DOHH2 (cell line): ENCODE measurements at regions not wholly inside any gene's neighbourhood (a gene's known extent, or its start where the extent isn't known, plus 50 kb on each side); places are given as distances from the start of the nearest gene placed in this dataset.

Experiments
- H3F3A ChIP-seq: fragments of 200-600 bp; sonication (generic), shearing (Covaris generic); 2 replicates; pipeline ENCODE4 v1.6.0; 2016; ENCODE audit warnings: antibody characterized with exemption, mild to moderate bottlenecking; ENCODE audit not compliant: control insufficient read depth, insufficient read depth
- H3K27ac ChIP-seq: fragments of 200-600 bp; sonication (generic); 2 replicates; pipeline ENCODE4 v1.5.1; 2014; ENCODE audit warnings: low read depth, mild to moderate bottlenecking, low read length, moderate library complexity
- H3K27me3 ChIP-seq: fragments of 200-600 bp; sonication (generic); 2 replicates; pipeline ENCODE4 v1.6.1; 2014; ENCODE audit warnings: mild to moderate bottlenecking, low read length, mixed read lengths; ENCODE audit not compliant: control insufficient read depth
- H3K36me3 ChIP-seq: fragments of 200-600 bp; sonication (generic); 2 replicates; pipeline ENCODE4 v1.6.1; 2014; ENCODE audit warnings: mild to moderate bottlenecking, low read length, moderate library complexity, mixed read lengths; ENCODE audit not compliant: control insufficient read depth
- H3K4me1 ChIP-seq: fragments of 200-600 bp; sonication (generic); 2 replicates; pipeline ENCODE4 v1.6.1; 2014; ENCODE audit warnings: mild to moderate bottlenecking, low read length, mixed read lengths; ENCODE audit not compliant: control insufficient read depth
- H3K4me2 ChIP-seq: fragments of 200-600 bp; sonication (generic); 2 replicates; pipeline ENCODE4 v1.6.0; 2014; ENCODE audit warnings: mild to moderate bottlenecking, low read length, moderate library complexity
- H3K4me3 ChIP-seq: fragments of 200-600 bp; sonication (generic); 2 replicates; pipeline ENCODE4 v1.5.1; 2014; ENCODE audit warnings: mild to moderate bottlenecking, low read length, mixed read lengths
- H3K79me2 ChIP-seq: fragments of 200-600 bp; sonication (generic); 2 replicates; pipeline ENCODE4 v1.6.1; 2014; ENCODE audit warnings: mild to moderate bottlenecking, low read length, mixed read lengths; ENCODE audit not compliant: control insufficient read depth
- H3K9me2 ChIP-seq: fragments of 200-600 bp; sonication (generic); replicated peaks from 2 replicates; pipeline ENCODE4 v1.6.1; 2014; ENCODE audit warnings: mild to moderate bottlenecking, low read length, mixed read lengths; ENCODE audit not compliant: control insufficient read depth
- H3K9me3 ChIP-seq: fragments of 200-600 bp; sonication (generic); 2 replicates; pipeline ENCODE4 v1.6.1; 2014; ENCODE audit warnings: antibody characterized with exemption, low read length, mixed read lengths; ENCODE audit not compliant: control insufficient read depth, insufficient read depth
- H4K20me1 ChIP-seq: fragments of 200-600 bp; sonication (generic); 2 replicates; pipeline ENCODE4 v1.6.0; 2014; ENCODE audit warnings: low read depth, mild to moderate bottlenecking, antibody characterized with exemption, low read length, moderate library complexity; ENCODE audit not compliant: control insufficient read depth, insufficient read depth
- CTCF ChIP-seq: fragments of 200-600 bp; sonication (generic); IDR thresholded peaks from one replicate; pipeline ENCODE4 v1.5.1; 2014; ENCODE audit warnings: antibody characterized with exemption, mild to moderate bottlenecking, low read depth, low read length; ENCODE audit not compliant: poor library complexity, severe bottlenecking
- EZH2phosphoT487 ChIP-seq: fragments of 200-600 bp; sonication (generic); IDR thresholded peaks from 2 replicates; pipeline ENCODE4 v1.6.1; 2017; ENCODE audit warnings: borderline replicate concordance, mild to moderate bottlenecking, antibody characterized with exemption, low read length, moderate library complexity, mixed read lengths

DNA sequence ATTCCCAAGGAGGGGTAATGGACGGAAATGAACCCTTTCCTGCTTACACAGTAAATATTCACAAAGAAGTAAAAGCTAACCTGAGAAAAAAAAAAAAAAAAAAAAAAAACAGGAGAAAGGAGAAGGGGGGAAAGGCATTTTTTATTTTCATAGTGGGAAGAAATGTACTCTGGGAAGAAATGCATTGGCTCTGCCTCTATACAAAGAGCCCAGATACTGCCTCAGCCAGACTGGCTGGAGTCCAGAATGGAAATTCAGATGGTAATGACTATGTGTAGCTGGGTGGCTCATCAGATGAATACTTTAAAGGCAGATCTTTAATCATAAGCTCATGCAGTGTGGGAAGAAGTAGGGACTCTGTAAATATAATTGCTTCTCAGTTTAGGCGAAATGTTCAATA lies 124.9 kb upstream of the ZNF608 start:
- H4K20me1 ChIP-seq, result no peaks in the 10 kb centered on the region
- no peak overlapping the region for H3K4me2 ChIP-seq
- no peaks in the 10 kb centered on the region for H3K4me1 ChIP-seq
- H3K36me3 ChIP-seq, result no peaks in the 10 kb centered on the region
- H3K27ac ChIP-seq, result no peak overlapping the region
- H3F3A ChIP-seq, result no peaks in the 10 kb centered on the region
- H3K4me3 ChIP-seq, result no peak overlapping the region
- no peaks in the 10 kb centered on the region for H3K79me2 ChIP-seq
- TF ChIP-seq EZH2phosphoT487 (no peak), CTCF (no peak)
- no peaks in the 10 kb centered on the region for H3K9me3 ChIP-seq
- no peaks in the 10 kb centered on the region for H3K27me3 ChIP-seq
- H3K9me2 ChIP-seq, result no peaks in the 10 kb centered on the region

- H3K36me3 ChIP-seq, result no peaks in the 10 kb centered on the region
- TF ChIP-seq EZH2phosphoT487 (no peak), CTCF (no peak)
- H3K4me2 ChIP-seq, result no peak overlapping the region
- H3F3A ChIP-seq, result no peaks in the 10 kb centered on the region
- no peak overlapping the region for H3K27ac ChIP-seq
- no peaks in the 10 kb centered on the region for H3K27me3 ChIP-seq
- no peaks in the 10 kb centered on the region for H3K4me1 ChIP-seq
- no peaks in the 10 kb centered on the region for H4K20me1 ChIP-seq
- H3K9me2 ChIP-seq, result no peaks in the 10 kb centered on the region
- no peak overlapping the region for H3K4me3 ChIP-seq
- H3K79me2 ChIP-seq, result no peaks in the 10 kb centered on the region
- H3K9me3 ChIP-seq, result no peaks in the 10 kb centered on the region
Observed at GRCh38 chr5:124872086-124872485, 125.6 kb upstream of the ZNF608 start.

DNA sequence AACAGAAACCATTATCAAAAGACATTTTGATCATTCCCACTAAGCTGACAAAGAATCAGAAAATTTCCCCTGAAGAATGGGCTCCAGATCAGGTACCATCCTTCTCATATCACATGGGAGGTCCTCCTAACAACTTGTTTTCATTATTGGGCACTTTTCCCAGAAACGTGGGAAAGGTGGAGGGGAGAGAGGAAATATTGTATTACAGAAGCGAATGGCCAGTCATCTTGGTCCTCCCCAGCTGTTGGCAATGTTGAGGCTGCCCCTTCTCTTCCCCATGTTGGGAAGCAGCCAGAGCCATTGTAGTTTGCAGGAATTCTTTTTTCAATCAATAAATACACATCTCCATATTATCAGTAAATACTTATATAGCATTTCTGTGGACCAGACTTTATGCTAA lies 126.2 kb upstream of the ZNF608 start:
- Histone ChIP-seq H3K27me3 (no peaks in the 10 kb centered on the region), H3K9me2 (no peaks in the 10 kb centered on the region), H3K4me2 (no peak overlapping the region), H3K79me2 (no peaks in the 10 kb centered on the region), H3K4me1 (no peaks in the 10 kb centered on the region), H3F3A (no peaks in the 10 kb centered on the region), H4K20me1 (no peaks in the 10 kb centered on the region), H3K36me3 (no peaks in the 10 kb centered on the region), H3K4me3 (no peak overlapping the region), H3K9me3 (no peaks in the 10 kb centered on the region), H3K27ac (no peak overlapping the region)
- TF ChIP-seq EZH2phosphoT487 (no peak), CTCF (no peak)

- no peaks in the 10 kb centered on the region for H3K9me3 ChIP-seq
- H3K79me2 ChIP-seq, result no peaks in the 10 kb centered on the region
- no peaks in the 10 kb centered on the region for H4K20me1 ChIP-seq
- no peak overlapping the region for H3K4me3 ChIP-seq
- H3K4me1 ChIP-seq, result no peaks in the 10 kb centered on the region
- H3K9me2 ChIP-seq, result no peaks in the 10 kb centered on the region
- no peaks in the 10 kb centered on the region for H3K36me3 ChIP-seq
- H3K4me2 ChIP-seq, result no peak overlapping the region
- no peaks in the 10 kb centered on the region for H3F3A ChIP-seq
- TF ChIP-seq CTCF (no peak), EZH2phosphoT487 (no peak)
- H3K27ac ChIP-seq, result no peak overlapping the region
- no peaks in the 10 kb centered on the region for H3K27me3 ChIP-seq
Observed at GRCh38 chr5:124873188-124873587, 126.7 kb upstream of the ZNF608 start.
